Neuronal stem cell (in vitro differentiated cells): ENCODE measurements at regions not wholly inside any gene's neighbourhood (a gene's known extent, or its start where the extent isn't known, plus 50 kb on each side); places are given as distances from the start of the nearest gene placed in this dataset.

Experiments used
- DNase-seq: peaks from one replicate; pipeline ENCODE4 v3.0.0-alpha.2; 2013; ENCODE audit warnings: low spot score
- H2AFZ ChIP-seq: one replicate; pipeline ENCODE4 v1.6.1; 2013; ENCODE audit warnings: mild to moderate bottlenecking, low read length, inconsistent platforms
- H2AK5ac ChIP-seq: 2 replicates; pipeline ENCODE4 v1.6.1; 2013; ENCODE audit warnings: low read depth, mild to moderate bottlenecking, inconsistent platforms, low read length, moderate library complexity, mixed read lengths
- H2BK120ac ChIP-seq: 2 replicates; pipeline ENCODE4 v1.6.1; 2013; ENCODE audit warnings: low read depth, mild to moderate bottlenecking, inconsistent platforms, low read length, moderate library complexity, mixed read lengths
- H2BK12ac ChIP-seq: one replicate; pipeline ENCODE4 v1.6.1; 2013; ENCODE audit warnings: low read length, inconsistent platforms
- H2BK15ac ChIP-seq: 2 replicates; pipeline ENCODE4 v1.6.1; 2013; ENCODE audit warnings: mild to moderate bottlenecking, low read length, inconsistent platforms, mixed read lengths
- H2BK5ac ChIP-seq: one replicate; pipeline ENCODE4 v1.6.1; 2013; ENCODE audit warnings: inconsistent platforms, mild to moderate bottlenecking, low read length, moderate library complexity
- H3K14ac ChIP-seq: one replicate; pipeline ENCODE4 v1.6.1; 2013; ENCODE audit warnings: low read length, inconsistent platforms
- H3K18ac ChIP-seq: 2 replicates; pipeline ENCODE4 v1.6.1; 2013; ENCODE audit warnings: low read length, inconsistent platforms
- H3K23ac ChIP-seq: 2 replicates; pipeline ENCODE4 v1.6.1; 2013; ENCODE audit warnings: low read depth, mild to moderate bottlenecking, mixed read lengths, low read length, inconsistent platforms; ENCODE audit not compliant: poor library complexity
- H3K27ac ChIP-seq: replicated peaks from 3 replicates; pipeline ENCODE4 v1.5.1; 2013; ENCODE audit warnings: low read length, inconsistent platforms
- H3K27me3 ChIP-seq, 3 experiments: 2 replicates each; pipeline ENCODE4 v1.6.1; 2013; ENCODE audit warnings: low read length in 3 of 3, mild to moderate bottlenecking in 2 of 3, inconsistent platforms in 1 of 3, low read depth in 1 of 3, mixed read lengths in 1 of 3, moderate library complexity in 1 of 3; ENCODE audit not compliant: control insufficient read depth in 3 of 3, insufficient read depth in 3 of 3
- H3K36me3 ChIP-seq, 2 donors: replicated peaks in 1 of 2; 2 replicates each; pipeline ENCODE4 v1.6.1; 2013; ENCODE audit warnings: low read length in 2 of 2; ENCODE audit not compliant: control insufficient read depth in 2 of 2, insufficient read depth in 2 of 2
- H3K4ac ChIP-seq: 2 replicates; pipeline ENCODE4 v1.6.1; 2013; ENCODE audit warnings: inconsistent platforms, mild to moderate bottlenecking, low read length, moderate library complexity
- H3K4me1 ChIP-seq, 2 donors: 1 replicate in 1 of 2; 2 replicates in 1 of 2; pipeline ENCODE4 v1.6.1; 2013; ENCODE audit warnings: low read length in 2 of 2, low read depth in 1 of 2; ENCODE audit not compliant: control insufficient read depth in 2 of 2, insufficient read depth in 1 of 2
- H3K4me2 ChIP-seq: one replicate; pipeline ENCODE4 v1.6.1; 2013; ENCODE audit warnings: mild to moderate bottlenecking, low read length, inconsistent platforms; ENCODE audit not compliant: insufficient read depth, poor library complexity, severe bottlenecking
- H3K4me3 ChIP-seq, 2 donors: 2 replicates each; pipeline ENCODE4 v1.5.1; 2013; ENCODE audit warnings: low read length in 2 of 2, mild to moderate bottlenecking in 2 of 2, inconsistent platforms in 1 of 2, moderate library complexity in 1 of 2
- H3K79me1 ChIP-seq: one replicate; pipeline ENCODE4 v1.6.1; 2013; ENCODE audit warnings: low read depth, mild to moderate bottlenecking, inconsistent platforms, low read length, moderate library complexity
- H3K9ac ChIP-seq: one replicate; pipeline ENCODE4 v1.6.1; 2013; ENCODE audit warnings: mild to moderate bottlenecking, low read depth, low read length, inconsistent platforms; ENCODE audit not compliant: poor library complexity
- H3K9me3 ChIP-seq, 2 donors: replicated peaks in 1 of 2; 2 replicates each; pipeline versions ENCODE3 to v1.6.1; 2013; ENCODE audit warnings: low read length in 2 of 2, mild to moderate bottlenecking in 2 of 2, inconsistent platforms in 1 of 2, low read depth in 1 of 2, mixed read lengths in 1 of 2, moderate library complexity in 1 of 2; ENCODE audit not compliant: control insufficient read depth in 2 of 2, insufficient read depth in 1 of 2
- H4K8ac ChIP-seq: one replicate; pipeline ENCODE4 v1.6.1; 2013; ENCODE audit warnings: low read depth, mild to moderate bottlenecking, inconsistent platforms, low read length, moderate library complexity
- H4K91ac ChIP-seq: one replicate; pipeline ENCODE4 v1.6.1; 2013; ENCODE audit warnings: low read length, low read depth, mild to moderate bottlenecking, inconsistent platforms; ENCODE audit not compliant: poor library complexity
- WGBS, 2 donors: extraction: QIAGEN DNeasy Blood & Tissue Kit; methylation state at CpG; one replicate each; pipeline ENCODE4 v1.1.7; 2013; ENCODE audit warnings: missing lambda C conversion rate in 2 of 2, mixed read lengths in 1 of 2; ENCODE audit not compliant: insufficient read length in 2 of 2, insufficient replicate concordance in 1 of 2; ENCODE audit errors: extremely low coverage in 2 of 2; 5-methylcytosine and 5-hydroxymethylcytosine counted together

DNA sequence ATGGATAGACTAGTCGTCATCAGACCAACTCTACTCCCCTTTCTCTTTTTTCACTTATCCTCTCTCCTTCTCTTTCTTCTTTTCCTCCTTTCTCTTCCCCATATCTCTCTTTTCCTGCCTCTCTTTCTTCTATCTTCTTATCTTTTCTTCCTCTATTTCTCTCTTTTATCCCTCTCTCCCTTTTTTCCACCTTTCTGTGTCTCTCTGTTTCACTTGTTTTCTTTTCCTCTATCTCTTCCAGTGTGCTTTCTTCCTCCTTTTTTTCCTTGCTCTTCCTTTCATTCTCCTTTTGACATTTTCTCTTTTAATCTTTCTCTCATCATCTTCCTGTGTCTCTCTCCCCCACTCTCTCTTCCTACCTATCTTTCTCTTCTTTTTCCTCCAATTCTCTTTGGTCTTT is 159.0 kb upstream of the PTGFR start:
- Histone ChIP-seq H3K4me1 (peaks cover 0 to 1% of the 10 kb centered on the region in 2 donors), H3K4ac (no peak overlapping the region), H3K18ac (no peak overlapping the region), H2AFZ (no peak overlapping the region), H3K27ac (no peak overlapping the region), H2BK5ac (no peak overlapping the region), H2BK15ac (no peak overlapping the region), H3K23ac (no peak overlapping the region), H3K79me1 (no peaks in the 10 kb centered on the region), H2AK5ac (no peak overlapping the region), H2BK12ac (no peak overlapping the region), H3K27me3 (no peaks in the 10 kb centered on the region), H3K36me3 (no peaks in the 10 kb centered on the region), H3K4me2 (no peak overlapping the region), H4K91ac (no peak overlapping the region), H2BK120ac (no peak overlapping the region), H4K8ac (no peak overlapping the region), H3K9me3 (no peaks in the 10 kb centered on the region), H3K4me3 (no peak overlapping the region), H3K9ac (no peak overlapping the region), H3K14ac (no peak overlapping the region)
- WGBS, 2 donors: no CpG with 5 or more reads among the region's 1 CpG
- no peak for DNase-seq

DNA sequence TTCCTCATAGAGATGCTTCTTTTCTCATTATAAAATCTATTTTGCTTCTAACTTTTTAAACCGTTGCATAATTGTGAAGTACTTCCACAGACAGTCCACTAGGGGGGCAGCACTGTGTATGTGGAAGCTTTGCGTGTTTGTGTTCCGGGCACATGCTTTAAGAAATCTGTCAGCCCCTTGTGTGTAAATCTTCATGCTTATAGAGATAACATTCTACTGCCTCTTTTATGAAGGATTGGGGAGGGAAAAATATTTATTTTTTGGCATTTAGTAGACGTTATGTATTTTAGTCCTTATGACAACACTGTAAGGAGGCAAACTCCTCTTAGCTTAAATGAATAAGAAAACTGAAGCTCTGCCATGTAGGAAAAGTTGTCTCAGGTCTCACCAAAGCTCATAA is 157.3 kb upstream of the PTGFR start:
- H3K4me3 ChIP-seq: no peak overlapping the region
- H2BK12ac ChIP-seq: no peak overlapping the region
- H3K23ac ChIP-seq: no peak overlapping the region
- H3K18ac ChIP-seq: no peak overlapping the region
- no CpG with 5 or more reads among the region's 4 CpGs for WGBS, 2 donors
- no peaks in the 10 kb centered on the region for H3K79me1 ChIP-seq
- DNase-seq: no peak
- H2BK120ac ChIP-seq: no peak overlapping the region
- no peak overlapping the region for H2BK15ac ChIP-seq
- H2BK5ac ChIP-seq: no peak overlapping the region
- H3K9ac ChIP-seq: no peak overlapping the region
- H3K27me3 ChIP-seq: no peaks in the 10 kb centered on the region
- no peaks in the 10 kb centered on the region for H3K36me3 ChIP-seq
- H3K14ac ChIP-seq: no peak overlapping the region
- no peak overlapping the region for H2AFZ ChIP-seq
- H3K4me2 ChIP-seq: no peak overlapping the region
- H4K8ac ChIP-seq: no peak overlapping the region
- H2AK5ac ChIP-seq: no peak overlapping the region
- H3K4ac ChIP-seq: no peak overlapping the region
- no peak overlapping the region for H3K27ac ChIP-seq
- no peaks in the 10 kb centered on the region for H3K9me3 ChIP-seq
- H4K91ac ChIP-seq: no peak overlapping the region
- peaks cover 0 to 1% of the 10 kb centered on the region in 2 donors for H3K4me1 ChIP-seq

GRCh38 chr1:78334114-78334513 is 156.7 kb upstream of the PTGFR start:
- Histone ChIP-seq H3K23ac (no peak overlapping the region), H3K4me1 (peaks cover 0 to 1% of the 10 kb centered on the region in 2 donors), H3K79me1 (no peaks in the 10 kb centered on the region), H2BK12ac (no peak overlapping the region), H4K8ac (no peak overlapping the region), H3K36me3 (no peaks in the 10 kb centered on the region), H3K27ac (no peak overlapping the region), H3K9me3 (no peaks in the 10 kb centered on the region), H3K4me2 (no peak overlapping the region), H3K18ac (no peak overlapping the region), H3K14ac (no peak overlapping the region), H3K4ac (no peak overlapping the region), H3K4me3 (no peak overlapping the region), H2BK5ac (no peak overlapping the region), H2AFZ (no peak overlapping the region), H2AK5ac (no peak overlapping the region), H4K91ac (no peak overlapping the region), H3K9ac (no peak overlapping the region), H3K27me3 (no peaks in the 10 kb centered on the region), H2BK15ac (no peak overlapping the region), H2BK120ac (no peak overlapping the region)
- no CpG with 5 or more reads among the region's 2 CpGs for WGBS, 2 donors
- no peak for DNase-seq

DNA sequence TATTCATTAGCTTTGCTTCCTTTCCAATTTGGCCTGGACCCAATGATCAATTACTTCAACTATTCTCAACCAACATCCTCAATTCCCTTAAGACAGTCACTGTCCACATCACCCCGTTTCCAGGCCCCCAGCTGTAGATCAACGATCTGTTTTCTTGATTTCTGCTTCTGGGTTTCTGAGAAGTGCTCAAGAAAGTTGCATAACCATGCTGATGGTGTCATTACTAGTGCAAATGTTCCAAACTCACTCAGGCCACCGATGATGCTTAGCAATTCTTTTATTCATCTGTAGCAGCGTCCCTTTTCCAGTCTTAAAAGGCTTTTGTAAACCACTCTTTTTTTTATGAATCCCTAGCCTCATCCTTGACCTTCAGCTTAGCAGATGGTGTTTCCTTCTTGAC is 155.8 kb upstream of the PTGFR start:
- Histone ChIP-seq H3K4me1 (no peaks in the 10 kb centered on the region), H2AK5ac (no peak overlapping the region), H3K27ac (no peak overlapping the region), H3K4ac (no peak overlapping the region), H4K8ac (no peak overlapping the region), H3K18ac (no peak overlapping the region), H3K27me3 (no peaks in the 10 kb centered on the region), H3K79me1 (no peaks in the 10 kb centered on the region), H3K9me3 (no peaks in the 10 kb centered on the region), H2BK120ac (no peak overlapping the region), H3K36me3 (no peaks in the 10 kb centered on the region), H2AFZ (no peak overlapping the region), H2BK5ac (no peak overlapping the region), H2BK15ac (no peak overlapping the region), H3K23ac (no peak overlapping the region), H4K91ac (no peak overlapping the region), H2BK12ac (no peak overlapping the region), H3K9ac (no peak overlapping the region), H3K4me2 (no peak overlapping the region), H3K14ac (no peak overlapping the region), H3K4me3 (no peak overlapping the region)
- no CpG with 5 or more reads among the region's 4 CpGs for WGBS, 2 donors
- no peak for DNase-seq
